ENCODE measurements at regions not wholly inside any gene's neighbourhood (a gene's known extent, or its start where the extent isn't known, plus 50 kb on each side); places are given as distances from the start of the nearest gene placed in this dataset.
A peak's percentile ranks its signal among the peaks of the same experiment; 100 is the strongest.

GRCh38 chr18:1585881-1586488, 681.3 kb downstream of the ADCYAP1 start:
- no peaks in the 10 kb centered on the region for H3K36me3 Mint-ChIP-seq (ENCODE audit: low read depth)
- no peaks in the 10 kb centered on the region for H3K4me1 Mint-ChIP-seq
- H3K9me3 Mint-ChIP-seq = no peaks in the 10 kb centered on the region
- H3K27ac Mint-ChIP-seq = no peak overlapping the region
- DNase-seq = no peak
- peaks cover 5% of the 10 kb centered on the region for H3K27me3 Mint-ChIP-seq
- ATAC-seq = no peak
- H3K4me3 Mint-ChIP-seq = no peak overlapping the region

DNA sequence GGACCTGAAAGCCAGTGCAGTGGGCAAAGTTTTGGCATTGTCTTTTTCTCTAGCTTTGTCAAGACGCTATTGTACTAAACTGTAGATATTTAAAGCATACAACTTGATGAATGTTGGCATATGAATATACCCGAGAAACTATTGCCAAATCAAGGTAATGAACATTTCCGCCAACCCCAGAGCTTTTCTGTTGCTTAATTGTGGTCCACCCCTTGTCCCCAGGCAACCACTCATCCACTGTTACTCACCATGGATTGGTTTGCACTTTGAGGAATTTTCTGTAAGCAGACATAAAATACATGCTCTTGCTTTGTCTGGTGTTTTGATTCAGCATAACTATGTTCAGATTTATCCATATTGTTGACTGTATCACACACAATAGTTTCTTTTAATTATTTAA, 688.4 kb downstream of the ADCYAP1 start:
- H3K27me3 Mint-ChIP-seq = no peaks in the 10 kb centered on the region
- H3K4me1 Mint-ChIP-seq = no peaks in the 10 kb centered on the region
- no peaks in the 10 kb centered on the region for H3K9me3 Mint-ChIP-seq
- no peaks in the 10 kb centered on the region for H3K36me3 Mint-ChIP-seq (ENCODE audit: low read depth)
- H3K4me3 Mint-ChIP-seq = no peak overlapping the region
- ATAC-seq (no peak), DNase-seq (no peak)
- no peak overlapping the region for H3K27ac Mint-ChIP-seq

- no peak for DNase-seq
- Mint-ChIP-seq H3K4me1 (no peaks in the 10 kb centered on the region), H3K9me3 (no peaks in the 10 kb centered on the region)
Observed at GRCh38 chr18:1595195-1595594, 690.5 kb downstream of the ADCYAP1 start.

DNA sequence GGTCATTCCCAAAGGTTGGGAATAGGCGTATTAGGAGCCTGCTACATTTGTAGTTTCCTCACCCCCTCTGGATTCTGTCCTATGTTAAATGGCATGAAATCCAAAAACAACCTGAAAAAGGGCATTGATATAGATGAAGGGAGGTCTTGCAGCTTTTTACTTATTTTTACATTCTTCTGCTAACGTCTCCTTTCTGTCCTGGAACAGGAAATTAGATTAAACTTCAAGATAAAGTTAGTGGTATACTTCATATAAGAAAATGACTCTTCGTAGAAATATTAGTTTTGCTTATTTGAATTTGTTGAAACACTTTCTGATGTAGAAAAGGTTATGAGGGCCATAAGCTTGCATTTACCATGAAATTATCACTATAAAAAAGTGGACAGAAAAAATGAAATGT, 694.5 kb downstream of the ADCYAP1 start:
- Mint-ChIP-seq H3K27me3 (no peaks in the 10 kb centered on the region), H3K27ac (no peak overlapping the region), H3K4me1 (no peaks in the 10 kb centered on the region), H3K36me3 (ENCODE audit: low read depth) (no peaks in the 10 kb centered on the region), H3K9me3 (no peaks in the 10 kb centered on the region), H3K4me3 (no peak overlapping the region)
- no peak for DNase-seq
- no peak for ATAC-seq

More at GRCh38 chr18:1595195-1595594, 690.5 kb downstream of the ADCYAP1 start:
- Mint-ChIP-seq H3K36me3 (ENCODE audit: low read depth) (no peaks in the 10 kb centered on the region), H3K27ac (no peak overlapping the region), H3K27me3 (no peaks in the 10 kb centered on the region), H3K4me3 (no peak overlapping the region)
- ATAC-seq = no peak

DNA sequence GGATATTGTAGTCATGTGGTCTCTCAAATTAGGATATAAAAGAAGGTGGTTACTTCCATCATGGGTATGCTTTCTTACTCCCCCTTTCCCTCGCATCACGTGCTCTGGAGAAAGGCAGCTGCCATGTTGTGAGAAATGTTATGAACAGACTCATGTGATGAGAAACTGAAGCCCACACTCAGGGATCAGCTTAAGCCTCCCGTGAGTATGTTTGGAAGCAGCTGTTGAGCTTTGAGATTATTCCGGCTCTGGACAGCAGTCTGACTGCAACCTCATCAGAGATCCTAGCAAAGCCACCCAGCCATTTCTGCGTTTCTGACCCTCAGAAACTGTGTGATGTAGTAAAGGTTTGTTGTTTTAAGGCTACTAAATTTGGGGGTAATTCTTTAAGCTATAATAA, 700.1 kb downstream of the ADCYAP1 start:
- Mint-ChIP-seq H3K4me1 (no peaks in the 10 kb centered on the region), H3K4me3 (no peak overlapping the region), H3K27ac (no peak overlapping the region), H3K27me3 (no peaks in the 10 kb centered on the region), H3K9me3 (no peaks in the 10 kb centered on the region), H3K36me3 (ENCODE audit: low read depth) (no peaks in the 10 kb centered on the region)
- no peak for DNase-seq
- no peak for ATAC-seq

GRCh38 chr18:1618364-1618763, 713.7 kb downstream of the ADCYAP1 start:
- ATAC-seq = no peak
- no peak overlapping the region for H3K27ac Mint-ChIP-seq
- H3K4me3 Mint-ChIP-seq = no peak overlapping the region
- no peaks in the 10 kb centered on the region for H3K36me3 Mint-ChIP-seq (ENCODE audit: low read depth)
- H3K27me3 Mint-ChIP-seq = no peaks in the 10 kb centered on the region
- H3K4me1 Mint-ChIP-seq = no peaks in the 10 kb centered on the region
- H3K9me3 Mint-ChIP-seq = peaks cover 3% of the 10 kb centered on the region
- no peak for DNase-seq

- no peak for ATAC-seq
- Mint-ChIP-seq H3K4me3 (no peak overlapping the region), H3K4me1 (no peaks in the 10 kb centered on the region), H3K27me3 (no peaks in the 10 kb centered on the region), H3K9me3 (peaks cover 3% of the 10 kb centered on the region), H3K27ac (no peak overlapping the region), H3K36me3 (ENCODE audit: low read depth) (no peaks in the 10 kb centered on the region)
- DNase-seq = no peak
Observed at GRCh38 chr18:1619507-1619906, 714.8 kb downstream of the ADCYAP1 start.

GRCh38 chr18:1624612-1625011, 719.9 kb downstream of the ADCYAP1 start:
- ATAC-seq (no peak), DNase-seq (no peak)
- no peaks in the 10 kb centered on the region for H3K9me3 Mint-ChIP-seq
- no peak overlapping the region for H3K4me3 Mint-ChIP-seq
- H3K27ac Mint-ChIP-seq = no peak overlapping the region
- no peaks in the 10 kb centered on the region for H3K27me3 Mint-ChIP-seq
- H3K4me1 Mint-ChIP-seq = no peaks in the 10 kb centered on the region
- H3K36me3 Mint-ChIP-seq (ENCODE audit: low read depth) = no peaks in the 10 kb centered on the region

- no peaks in the 10 kb centered on the region for H3K27me3 Mint-ChIP-seq
- H3K4me1 Mint-ChIP-seq = no peaks in the 10 kb centered on the region
- H3K36me3 Mint-ChIP-seq (ENCODE audit: low read depth) = no peaks in the 10 kb centered on the region
- DNase-seq (no peak), ATAC-seq (no peak)
- H3K4me3 Mint-ChIP-seq = no peak overlapping the region
- H3K27ac Mint-ChIP-seq = no peak overlapping the region
- H3K9me3 Mint-ChIP-seq = no peaks in the 10 kb centered on the region
Observed at GRCh38 chr18:1627494-1627893, 722.8 kb downstream of the ADCYAP1 start.

GRCh38 chr18:1648712-1649111, 744.0 kb downstream of the ADCYAP1 start:
- Mint-ChIP-seq H3K36me3 (ENCODE audit: low read depth) (no peaks in the 10 kb centered on the region), H3K27ac (no peak overlapping the region), H3K27me3 (no peaks in the 10 kb centered on the region), H3K4me1 (no peaks in the 10 kb centered on the region), H3K4me3 (no peak overlapping the region), H3K9me3 (peaks cover 6% of the 10 kb centered on the region)
- ATAC-seq = no peak
- DNase-seq = no peak

DNA sequence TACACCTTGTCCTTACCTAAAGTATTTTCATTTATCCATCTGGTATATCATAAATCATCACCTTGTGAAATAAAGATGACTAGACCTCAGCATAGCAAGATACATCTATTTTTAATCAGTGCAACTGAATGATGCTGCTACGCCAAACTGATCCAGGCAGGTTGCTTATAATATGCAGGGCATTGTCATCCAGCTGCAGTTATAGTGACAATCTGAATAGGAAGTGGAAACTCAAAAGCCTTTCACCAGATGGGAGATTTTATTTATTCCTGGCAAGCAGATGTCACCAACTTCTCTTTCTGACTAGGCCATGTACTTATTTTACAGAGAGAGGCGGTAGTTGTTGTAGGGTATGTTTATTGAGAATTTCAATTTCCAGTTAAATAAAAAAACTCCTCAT, 747.3 kb downstream of the ADCYAP1 start:
- Mint-ChIP-seq H3K27ac (no peak overlapping the region), H3K4me3 (no peak overlapping the region), H3K4me1 (no peaks in the 10 kb centered on the region), H3K9me3 (peaks cover 3% of the 10 kb centered on the region), H3K36me3 (ENCODE audit: low read depth) (no peaks in the 10 kb centered on the region), H3K27me3 (no peaks in the 10 kb centered on the region)
- ATAC-seq (no peak), DNase-seq (no peak)

DNA sequence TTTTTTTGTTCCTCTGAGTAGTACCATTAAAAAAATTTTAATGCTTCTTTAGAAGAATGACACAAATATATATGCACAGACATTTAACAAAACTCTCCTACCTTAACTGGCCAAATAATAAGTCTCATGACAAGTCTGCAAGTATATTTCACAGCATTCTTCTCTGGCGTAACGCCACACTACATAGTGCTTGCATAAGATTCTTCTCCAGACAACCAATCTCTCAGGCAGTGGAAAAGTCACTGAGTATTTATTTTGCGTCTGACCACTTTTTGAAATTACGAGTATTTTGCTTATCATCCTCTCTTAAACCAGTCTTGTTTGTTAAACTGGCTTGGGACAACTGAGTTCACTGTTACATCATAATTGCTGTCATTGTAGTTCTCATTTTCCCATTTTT, 749.2 kb downstream of the ADCYAP1 start:
- H3K4me1 Mint-ChIP-seq = no peaks in the 10 kb centered on the region
- no peaks in the 10 kb centered on the region for H3K27me3 Mint-ChIP-seq
- H3K27ac Mint-ChIP-seq = no peak overlapping the region
- H3K36me3 Mint-ChIP-seq (ENCODE audit: low read depth) = no peaks in the 10 kb centered on the region
- H3K4me3 Mint-ChIP-seq = no peak overlapping the region
- peaks cover 3% of the 10 kb centered on the region for H3K9me3 Mint-ChIP-seq
- no peak for ATAC-seq
- no peak for DNase-seq

- peaks cover 3% of the 10 kb centered on the region for H3K9me3 Mint-ChIP-seq
- H3K27me3 Mint-ChIP-seq = no peaks in the 10 kb centered on the region
- no peaks in the 10 kb centered on the region for H3K4me1 Mint-ChIP-seq
- H3K36me3 Mint-ChIP-seq (ENCODE audit: low read depth) = no peaks in the 10 kb centered on the region
- no peak for DNase-seq
- ATAC-seq = no peak
- H3K27ac Mint-ChIP-seq = no peak overlapping the region
- no peak overlapping the region for H3K4me3 Mint-ChIP-seq
Observed at GRCh38 chr18:1657876-1658275, 753.2 kb downstream of the ADCYAP1 start.

DNA sequence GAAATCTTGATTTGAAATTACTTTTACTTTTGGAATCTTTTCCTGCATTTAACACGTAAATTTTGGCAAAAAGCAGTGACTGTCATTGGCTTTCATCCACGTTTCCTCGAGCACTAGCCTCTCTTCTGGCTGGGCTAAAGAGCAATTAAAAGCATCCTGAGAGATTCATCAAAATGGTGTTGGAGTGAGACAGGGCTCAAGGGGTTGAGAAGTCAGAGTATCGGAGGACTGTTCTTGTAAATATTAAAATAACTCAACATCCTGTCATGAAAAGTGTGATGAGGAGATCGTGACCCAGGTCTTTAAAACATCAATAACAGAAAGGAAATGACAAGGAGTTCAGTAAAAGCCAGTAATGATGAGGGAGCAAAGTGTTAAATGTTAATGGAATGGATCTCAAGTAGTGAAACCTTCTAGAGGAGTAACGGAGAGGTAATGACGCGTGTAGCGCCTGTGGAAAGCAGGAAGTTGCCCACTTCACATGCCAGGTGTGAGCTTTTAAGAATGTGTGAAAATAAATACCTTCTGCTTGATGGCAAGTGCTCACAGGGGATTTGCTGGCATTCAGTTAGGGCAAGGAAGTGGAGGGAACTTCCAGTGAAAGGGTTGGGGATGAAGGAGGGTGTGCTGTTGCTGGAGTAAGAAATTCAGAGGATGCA, 754.4 kb downstream of the ADCYAP1 start:
- Mint-ChIP-seq H3K27ac (no peak overlapping the region), H3K4me1 (no peaks in the 10 kb centered on the region), H3K9me3 (no peaks in the 10 kb centered on the region), H3K36me3 (ENCODE audit: low read depth) (no peaks in the 10 kb centered on the region), H3K4me3 (no peak overlapping the region), H3K27me3 (no peaks in the 10 kb centered on the region)
- ATAC-seq (no peak), DNase-seq (no peak)

- no peak overlapping the region for H3K27ac Mint-ChIP-seq
- H3K36me3 Mint-ChIP-seq (ENCODE audit: low read depth) = no peaks in the 10 kb centered on the region
- ATAC-seq (no peak), DNase-seq (peak; percentile 49)
- no peaks in the 10 kb centered on the region for H3K4me1 Mint-ChIP-seq
- H3K9me3 Mint-ChIP-seq = no peaks in the 10 kb centered on the region
- no peak overlapping the region for H3K4me3 Mint-ChIP-seq
- H3K27me3 Mint-ChIP-seq = no peaks in the 10 kb centered on the region
Observed at GRCh38 chr18:1663879-1664705, 759.4 kb downstream of the ADCYAP1 start.

Measured in activated naive CD8-positive, alpha-beta T cell treated with anti-CD3 and anti-CD28 coated beads, Interleukin-2, amount 50 U/mL, for 24 hours (primary cell).